K562 (cell line): ENCODE measurements at regions not wholly inside any gene's neighbourhood (a gene's known extent, or its start where the extent isn't known, plus 50 kb on each side); places are given as distances from the start of the nearest gene placed in this dataset.

ENCODE experiments used
- ATAC-seq: fragments of 200-7000 bp; cut with Tn5 transposase; 3 replicates; pipeline ENCODE4 v1.9.1; 2020; ENCODE audit warnings: moderate library complexity
- BruUV-seq: library from RNA; stranded (reverse); fragments of 400-500 nt; replicated peaks from 2 replicates; lab custom pipeline; 2021; lab: Mats Ljungman, UMichigan
- CTCF ChIA-PET: fragments of 300-600 bp; formaldehyde crosslinking; extraction: SDS; loops from one replicate; lab custom pipeline; 2021; ENCODE audit warnings: low intra/inter-chr PET ratio; lab: Yijun Ruan, JAX
- POLR2A ChIA-PET: fragments of 300-600, 350-650 bp; sonication (Branson Sonifier 250); formaldehyde crosslinking; extraction: SDS; loops from one replicate; lab custom pipeline; 2021; ENCODE audit warnings: antibody characterized with exemption, inconsistent platforms; lab: Yijun Ruan, JAX
- DNase-seq, 4 experiments: peaks; one replicate each; pipeline versions ENCODE4 v3.0.0 to v3.0.0-alpha.2; 2011 to 2018; ENCODE audit warnings: low spot score in 3 of 4, mixed read lengths in 3 of 4; ENCODE audit errors: extremely low read depth in 1 of 4
- FAIRE-seq: peaks from 2 replicates; lab custom pipeline; 2011; peaks lifted over from hg19 to GRCh38; lab: Jason Lieb, UNC
- H2AFZ ChIP-seq: 2 replicates; pipeline ENCODE4 v1.6.0; 2011; ENCODE audit warnings: low read depth, low read length, control low read depth, inconsistent platforms
- H3K27ac ChIP-seq: fragments of 200-600 bp; 3 replicates; pipeline ENCODE4 v1.8.0; 2011; ENCODE audit warnings: low read depth, mild to moderate bottlenecking, control low read depth, inconsistent platforms, low read length, moderate library complexity, mixed read lengths; ENCODE audit errors: extremely low read depth
- H3K27me3 ChIP-seq, 2 experiments: fragments of 300-600 bp in 1 of 2; 2 replicates in 1 of 2; 3 replicates in 1 of 2; pipeline versions ENCODE4 v1.6.0 to v1.8.0; 2011; ENCODE audit warnings: inconsistent platforms in 2 of 2, low read length in 2 of 2, mild to moderate bottlenecking in 1 of 2, mixed read lengths in 1 of 2, moderate library complexity in 1 of 2; ENCODE audit not compliant: control insufficient read depth in 2 of 2, insufficient read depth in 2 of 2
- H3K36me3 ChIP-seq: fragments of 300-600 bp; 3 replicates; pipeline ENCODE4 v1.8.0; 2011; ENCODE audit warnings: mild to moderate bottlenecking, low read length, inconsistent platforms; ENCODE audit not compliant: control insufficient read depth, insufficient read depth
- H3K4me1 ChIP-seq, 2 experiments: fragments of 200-600 bp in 1 of 2; replicated peaks in 1 of 2; 2 replicates in 1 of 2; 3 replicates in 1 of 2; pipeline versions ENCODE4 v1.5.1 to v1.8.0; 2011; ENCODE audit warnings: inconsistent platforms in 2 of 2, low read length in 2 of 2, mild to moderate bottlenecking in 1 of 2, mixed read lengths in 1 of 2, moderate library complexity in 1 of 2; ENCODE audit not compliant: control insufficient read depth in 2 of 2, insufficient read depth in 2 of 2
- H3K4me2 ChIP-seq: 2 replicates; pipeline ENCODE4 v1.6.1; 2011; ENCODE audit warnings: low read length, control low read depth, inconsistent platforms, mixed read lengths; ENCODE audit not compliant: insufficient read depth
- H3K4me3 ChIP-seq: fragments of 200-600 bp; sonication (generic), shearing (Covaris generic); 2 replicates; pipeline ENCODE4 v1.5.1; 2016; ENCODE audit warnings: control low read depth, inconsistent platforms
- H3K79me2 ChIP-seq: fragments of 200-600 bp; 3 replicates; pipeline ENCODE4 v1.8.0; 2011; ENCODE audit warnings: low read length, inconsistent platforms; ENCODE audit not compliant: control insufficient read depth, insufficient read depth
- H3K9ac ChIP-seq, 2 experiments: 2 replicates each; pipeline versions ENCODE4 v1.6.0 to v1.6.1; 2011; ENCODE audit warnings: low read depth in 2 of 2, low read length in 2 of 2, control low read depth in 1 of 2, inconsistent platforms in 1 of 2, mild to moderate bottlenecking in 1 of 2, mixed read lengths in 1 of 2; ENCODE audit not compliant: insufficient read depth in 1 of 2
- H3K9me1 ChIP-seq: one replicate; pipeline ENCODE4 v1.6.0; 2011; ENCODE audit warnings: inconsistent platforms, mild to moderate bottlenecking, low read length, moderate library complexity; ENCODE audit not compliant: control insufficient read depth, insufficient read depth
- H3K9me3 ChIP-seq: replicated peaks from 2 replicates; pipeline ENCODE4 v1.5.1; 2011; ENCODE audit warnings: low read depth, low read length, inconsistent platforms; ENCODE audit not compliant: control insufficient read depth, insufficient read depth
- H4K20me1 ChIP-seq: replicated peaks from 2 replicates; pipeline ENCODE4 v1.6.1; 2011; ENCODE audit warnings: low read length, inconsistent platforms, mixed read lengths; ENCODE audit not compliant: control insufficient read depth, insufficient read depth
- ARID4B ChIP-seq: sonication (generic); formaldehyde crosslinking; IDR thresholded peaks from 2 replicates; pipeline ENCODE4 v1.8.0; 2022; ENCODE audit warnings: mild to moderate bottlenecking, missing genetic modification reagents
- CCNT2 ChIP-seq: IDR thresholded peaks from 2 replicates; pipeline ENCODE4 v1.6.1; 2011; ENCODE audit warnings: borderline replicate concordance, low read depth, mild to moderate bottlenecking, moderate library complexity, mixed read lengths, low read length; ENCODE audit not compliant: insufficient read length; ENCODE audit errors: extremely low read depth
- CHD4 ChIP-seq: fragments of 200-600 bp; sonication (generic); IDR thresholded peaks from 3 replicates; pipeline ENCODE4 v1.6.1; 2012; ENCODE audit warnings: low read depth, mild to moderate bottlenecking, mixed read lengths, low read length, inconsistent platforms; ENCODE audit not compliant: insufficient read depth, insufficient replicate concordance, poor library complexity, severe bottlenecking
- GTF2A2 ChIP-seq: IDR thresholded peaks from 2 replicates; pipeline ENCODE4 v1.6.1; 2016; ENCODE audit warnings: mild to moderate bottlenecking, missing genetic modification characterization, missing compliant biosample characterization
- HDAC8 ChIP-seq: fragments of 450-650 bp; IDR thresholded peaks from 2 replicates; pipeline ENCODE4 v1.6.1; 2016; ENCODE audit warnings: mild to moderate bottlenecking, missing genetic modification characterization, moderate library complexity, missing compliant biosample characterization
- HMBOX1 ChIP-seq: sonication (generic); IDR thresholded peaks from 2 replicates; pipeline ENCODE4 v1.6.1; 2016
- MTA2 ChIP-seq: fragments of 450-650 bp; IDR thresholded peaks from 2 replicates; pipeline ENCODE4 v1.6.1; 2016; ENCODE audit warnings: low read depth
- SRSF1 ChIP-seq: fragments of 200-400 bp; formaldehyde crosslinking; IDR thresholded peaks from 2 replicates; pipeline ENCODE4 v1.6.1; 2017; ENCODE audit warnings: mild to moderate bottlenecking, low read depth, low read length, moderate library complexity
- TAF9B ChIP-seq: fragments of 450-650 bp; IDR thresholded peaks from 2 replicates; pipeline ENCODE4 v1.6.1; 2018; ENCODE audit warnings: mild to moderate bottlenecking; ENCODE audit not compliant: partially characterized antibody
- TRIM28 ChIP-seq: fragments of 450-650 bp; IDR thresholded peaks from 2 replicates; pipeline ENCODE4 v1.6.1; 2017
- ZNF232 ChIP-seq: sonication (generic); formaldehyde crosslinking; IDR thresholded peaks from 2 replicates; pipeline ENCODE4 v1.8.0; 2022; ENCODE audit warnings: mild to moderate bottlenecking, missing genetic modification reagents
- ZNF655 ChIP-seq: fragments of 250-450 bp; sonication (Bioruptor Pico); IDR thresholded peaks from 2 replicates; pipeline ENCODE4 v1.5.0; 2021
- ZSCAN32 ChIP-seq: fragments of 450-650 bp; formaldehyde crosslinking; IDR thresholded peaks from 2 replicates; pipeline ENCODE4 v1.4.0; 2020; ENCODE audit warnings: mild to moderate bottlenecking, moderate library complexity
- ZZZ3 ChIP-seq: fragments of 450-650 bp; IDR thresholded peaks from 2 replicates; pipeline ENCODE4 v1.6.1; 2016; ENCODE audit warnings: antibody characterized with exemption, mild to moderate bottlenecking, moderate library complexity
- WGBS: fragments of 100-300 bp; shearing (Covaris generic); methylation state at CpG from one replicate; pipeline ENCODE4 v1.1.6; 2016; ENCODE audit warnings: low coverage, mixed read lengths; ENCODE audit not compliant: insufficient coverage; ENCODE audit errors: missing lambda C conversion rate; 5-methylcytosine and 5-hydroxymethylcytosine counted together
- in situ Hi-C: fragments of 300-500 bp; cut with MboI; formaldehyde crosslinking; loops from 4 replicates; pipeline ENCODE4 v1.15.0; 2018; ENCODE audit warnings: inconsistent platforms, mixed read lengths
- intact Hi-C: fragments of 100-400 bp; cut with micrococcal nuclease; formaldehyde crosslinking; loops from 2 replicates; pipeline ENCODE4 v1.14.2; 2022

- TF ChIP-seq ZNF232: no peak
- TF ChIP-seq ZSCAN32: no peak
Observed at GRCh38 chr10:43939389-43939938, 290.8 kb upstream of the ZNF32 start (continued).

- Histone ChIP-seq H3K27ac (no peak overlapping the region), H3K9me1 (no peaks in the 10 kb centered on the region), H3K36me3 (no peaks in the 10 kb centered on the region), H3K79me2 (no peaks in the 10 kb centered on the region), H3K4me3 (no peak overlapping the region), H2AFZ (no peak overlapping the region), H3K9ac (no peak overlapping the region), H3K4me2 (no peak overlapping the region), H4K20me1 (peaks cover 5% of the 10 kb centered on the region; the same call in 1 of the 2 replicates), H3K4me1 (no peaks in the 10 kb centered on the region), H3K9me3 (no peaks in the 10 kb centered on the region), H3K27me3 (peaks cover 1 to 4% of the 10 kb centered on the region in 2 experiments; a peak in 3 of 5 replicates)
- FAIRE-seq (no peak), DNase-seq (no peak), ATAC-seq (no peak)
- BruUV-seq: no TSS peak
- ChIA-PET CTCF (no interaction called here), POLR2A (interaction anchor here (1.0 kb wide), 1 partner anchor 9 kb away, joined by 3 read pairs; no protein-coding TSS in a partner anchor)
- WGBS: 0% methylated on average over 8 of the region's 8 CpGs
- in situ Hi-C loops: no loop called here
- intact Hi-C loops: no loop called here
- TF ChIP-seq CCNT2 (no peak), SRSF1 (no peak), TRIM28 (no peak), HDAC8 (tag) (no peak), CHD4 (no peak), HMBOX1 (no peak), ZNF655 (CRISPR knock-in tag) (no peak), ZZZ3 (no peak), ARID4B (CRISPR knock-in tag) (no peak), TAF9B (no peak), GTF2A2 (no peak), MTA2 (no peak)
Observed at GRCh38 chr10:43938810-43939209, 290.1 kb upstream of the ZNF32 start.
